Aorta (tissue), 5 donors: ENCODE measurements at regions not wholly inside any gene's neighbourhood (a gene's known extent, or its start where the extent isn't known, plus 50 kb on each side); places are given as distances from the start of the nearest gene placed in this dataset.

Source experiments
- ATAC-seq: fragments of 200-7000 bp; cut with Tn5 transposase; one replicate; pipeline ENCODE4 v1.9.1; 2022; ENCODE audit warnings: moderate library complexity; ENCODE audit not compliant: low FRiP score
- DNase-seq, 2 donors: peaks; one replicate each; pipeline ENCODE4 v3.0.0-alpha.2; 2020
- H3K27ac ChIP-seq, 2 donors: one replicate each; pipeline ENCODE4 v1.5.1; 2013; ENCODE audit warnings: low read length in 2 of 2, mild to moderate bottlenecking in 2 of 2, moderate library complexity in 2 of 2, control low read depth in 1 of 2, inconsistent platforms in 1 of 2, low read depth in 1 of 2
- H3K27me3 ChIP-seq, 2 donors: one replicate each; pipeline ENCODE4 v1.6.1; 2013; ENCODE audit warnings: control low read depth in 1 of 2, low read length in 1 of 2, mild to moderate bottlenecking in 1 of 2, moderate library complexity in 1 of 2; ENCODE audit not compliant: insufficient read depth in 2 of 2, control insufficient read depth in 1 of 2
- H3K36me3 ChIP-seq, 2 donors: one replicate each; pipeline ENCODE4 v1.6.1; 2013; ENCODE audit warnings: control low read depth in 1 of 2, low read length in 1 of 2, mild to moderate bottlenecking in 1 of 2; ENCODE audit not compliant: insufficient read depth in 2 of 2, control insufficient read depth in 1 of 2
- H3K4me1 ChIP-seq, 2 donors: one replicate each; pipeline ENCODE4 v1.6.1; 2013; ENCODE audit warnings: low read length in 2 of 2, control low read depth in 1 of 2, mild to moderate bottlenecking in 1 of 2, moderate library complexity in 1 of 2; ENCODE audit not compliant: insufficient read depth in 2 of 2, control insufficient read depth in 1 of 2
- H3K4me3 ChIP-seq, 2 donors: one replicate each; pipeline ENCODE4 v1.5.1; 2013; ENCODE audit warnings: low read length in 2 of 2, control low read depth in 1 of 2, mild to moderate bottlenecking in 1 of 2
- H3K9me3 ChIP-seq: one replicate; pipeline ENCODE4 v1.6.1; 2013; ENCODE audit warnings: mild to moderate bottlenecking, low read length; ENCODE audit not compliant: control insufficient read depth
- WGBS, 2 donors: extraction: QIAGEN DNeasy Blood & Tissue Kit; methylation state at CpG; one replicate each; pipeline ENCODE4 v1.1.7; 2013; 5-methylcytosine and 5-hydroxymethylcytosine counted together
- intact Hi-C, 2 donors: fragments of 100-400 bp; cut with DNase I; formaldehyde crosslinking; loops; one replicate each; pipeline versions ENCODE4 v1.14.2 to v1.15.0; 2022
- donor health status: healthy with polysubstance abuse.
- donor health status: Bipolar disorder and iron deficiency.
- donor health status: DM: no; HTN: no; CAD: no.
- donor health status: DM: no; HTN: no; CAD: no.
- donor health status: DM: yes; HTN: yes; CAD: no.

- WGBS, 2 donors, result 77 to 85% methylated on average over 4 of the region's 4 CpGs
- no peaks in the 10 kb centered on the region for H3K9me3 ChIP-seq
- H3K27ac ChIP-seq, result no peak overlapping the region
- H3K36me3 ChIP-seq, result no peaks in the 10 kb centered on the region
- peaks cover 0 to 8% of the 10 kb centered on the region in 2 donors for H3K4me1 ChIP-seq
- no peak for ATAC-seq
- no peak for DNase-seq
- intact Hi-C loops, result no loop called here
- no peaks in the 10 kb centered on the region for H3K27me3 ChIP-seq
- H3K4me3 ChIP-seq, result no peak overlapping the region
These were observed 479.9 kb downstream of the INSC start for GRCh38 chr11:15594607-15595006.

GRCh38 chr11:15599376-15599775, 484.7 kb downstream of the INSC start:
- peaks cover 0 to 8% of the 10 kb centered on the region in 2 donors for H3K4me1 ChIP-seq
- no peaks in the 10 kb centered on the region for H3K9me3 ChIP-seq
- no peak overlapping the region for H3K27ac ChIP-seq
- 97 to 98% methylated on average over 3 of the region's 3 CpGs for WGBS, 2 donors
- DNase-seq (no peak), ATAC-seq (no peak)
- intact Hi-C loops, result no loop called here
- no peak overlapping the region for H3K4me3 ChIP-seq
- H3K36me3 ChIP-seq, result no peaks in the 10 kb centered on the region
- no peaks in the 10 kb centered on the region for H3K27me3 ChIP-seq

GRCh38 chr11:15602047-15602446, 487.3 kb downstream of the INSC start:
- H3K27ac ChIP-seq, result no peak overlapping the region
- ATAC-seq, result no peak
- 96 to 97% methylated on average over 3 of the region's 3 CpGs for WGBS, 2 donors
- no peak overlapping the region for H3K4me3 ChIP-seq
- H3K36me3 ChIP-seq, result no peaks in the 10 kb centered on the region
- DNase-seq, result no peak
- H3K4me1 ChIP-seq, result no peaks in the 10 kb centered on the region
- no peaks in the 10 kb centered on the region for H3K27me3 ChIP-seq
- intact Hi-C loops, result loop anchor here in 1 of 2 donors (10.0 kb wide), 1 partner anchor 57 kb away; no protein-coding TSS in a partner anchor
- no peaks in the 10 kb centered on the region for H3K9me3 ChIP-seq

GRCh38 chr11:15602785-15603567, 488.3 kb downstream of the INSC start:
- DNase-seq (no peak), ATAC-seq (peak; percentile 70)
- 6 to 7% methylated on average over 6 of the region's 6 CpGs for WGBS, 2 donors
- intact Hi-C loops, result loop anchor here in 1 of 2 donors (10.0 kb wide), 1 partner anchor 58 kb away; no protein-coding TSS in a partner anchor
- Histone ChIP-seq H3K27ac (no peak overlapping the region), H3K4me3 (no peak overlapping the region), H3K36me3 (no peaks in the 10 kb centered on the region), H3K9me3 (no peaks in the 10 kb centered on the region), H3K4me1 (no peaks in the 10 kb centered on the region), H3K27me3 (no peaks in the 10 kb centered on the region)

- Histone ChIP-seq H3K4me3 (no peak overlapping the region), H3K27me3 (no peaks in the 10 kb centered on the region), H3K4me1 (no peaks in the 10 kb centered on the region), H3K27ac (no peak overlapping the region), H3K36me3 (no peaks in the 10 kb centered on the region), H3K9me3 (no peaks in the 10 kb centered on the region)
- ATAC-seq, result no peak
- no peak for DNase-seq
- intact Hi-C loops, result loop anchor here in 1 of 2 donors (10.0 kb wide), 1 partner anchor 60 kb away; no protein-coding TSS in a partner anchor
- WGBS, 2 donors, result 97 to 98% methylated on average over 2 of the region's 2 CpGs
These were observed 490.4 kb downstream of the INSC start for GRCh38 chr11:15605094-15605493.

- 90 to 93% methylated on average over 6 of the region's 6 CpGs for WGBS, 2 donors
- Histone ChIP-seq H3K36me3 (no peaks in the 10 kb centered on the region), H3K9me3 (no peaks in the 10 kb centered on the region), H3K27me3 (no peaks in the 10 kb centered on the region), H3K4me3 (no peak overlapping the region), H3K27ac (no peak overlapping the region), H3K4me1 (no peaks in the 10 kb centered on the region)
- ATAC-seq, result no peak
- intact Hi-C loops, result loop anchor here in 1 of 2 donors (10.0 kb wide), 1 partner anchor 63 kb away; no protein-coding TSS in a partner anchor
- no peak for DNase-seq
These were observed 492.8 kb downstream of the INSC start for GRCh38 chr11:15607361-15608036.

- Histone ChIP-seq H3K4me3 (no peak overlapping the region), H3K9me3 (no peaks in the 10 kb centered on the region), H3K27ac (no peak overlapping the region), H3K27me3 (no peaks in the 10 kb centered on the region), H3K4me1 (no peaks in the 10 kb centered on the region), H3K36me3 (no peaks in the 10 kb centered on the region)
- ATAC-seq (no peak), DNase-seq (no peak)
- intact Hi-C loops, result loop anchor here in 1 of 2 donors (10.0 kb wide), 1 partner anchor 65 kb away; no protein-coding TSS in a partner anchor
- WGBS, 2 donors, result 97 to 98% methylated on average over 1 of the region's 1 CpG
These were observed 494.7 kb downstream of the INSC start for GRCh38 chr11:15609445-15609844.

GRCh38 chr11:15610881-15611280, 496.2 kb downstream of the INSC start:
- Histone ChIP-seq H3K27me3 (no peaks in the 10 kb centered on the region), H3K9me3 (no peaks in the 10 kb centered on the region), H3K27ac (no peak overlapping the region), H3K4me3 (no peak overlapping the region), H3K4me1 (no peaks in the 10 kb centered on the region), H3K36me3 (no peaks in the 10 kb centered on the region)
- WGBS, 2 donors, result 65 to 68% methylated on average over 5 of the region's 5 CpGs
- ATAC-seq (no peak), DNase-seq (no peak)
- intact Hi-C loops, result no loop called here
